ENCODE measurements at regions not wholly inside any gene's neighbourhood (a gene's known extent, or its start where the extent isn't known, plus 50 kb on each side); places are given as distances from the start of the nearest gene placed in this dataset.

DNA sequence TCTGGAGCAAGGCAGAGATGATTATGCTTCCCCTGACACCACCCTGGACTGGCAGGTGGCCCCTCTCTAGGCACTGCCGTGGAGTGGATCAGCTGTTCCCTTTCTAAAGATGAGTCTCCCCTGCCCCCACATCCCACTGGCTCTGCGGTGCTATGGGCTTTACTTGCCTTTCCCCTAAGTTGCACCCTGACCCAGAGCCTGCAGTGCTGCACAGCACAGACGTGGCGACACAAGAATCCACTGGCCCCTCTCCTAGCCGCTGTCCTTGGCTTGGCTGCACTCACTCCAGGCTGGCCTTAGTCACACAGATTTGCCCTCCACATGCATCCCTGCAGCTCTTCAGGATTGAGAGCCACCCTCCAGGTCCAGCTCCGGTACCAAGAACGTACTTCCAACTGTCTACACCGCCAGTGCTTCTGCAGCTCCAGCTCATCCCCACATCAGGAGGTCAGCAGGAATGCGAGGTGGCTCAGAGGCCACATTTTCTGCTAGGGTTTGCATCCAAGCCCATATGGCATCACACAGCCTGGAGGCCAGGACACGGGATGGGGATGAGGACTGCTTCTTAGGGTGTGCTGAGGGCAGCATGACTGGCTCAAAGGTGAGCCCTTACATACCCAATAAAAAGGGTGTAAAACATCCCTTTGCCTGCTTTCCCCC lies 82.4 kb upstream of the RASGRF1 start:
- TF ChIP-seq, protein P1, sequence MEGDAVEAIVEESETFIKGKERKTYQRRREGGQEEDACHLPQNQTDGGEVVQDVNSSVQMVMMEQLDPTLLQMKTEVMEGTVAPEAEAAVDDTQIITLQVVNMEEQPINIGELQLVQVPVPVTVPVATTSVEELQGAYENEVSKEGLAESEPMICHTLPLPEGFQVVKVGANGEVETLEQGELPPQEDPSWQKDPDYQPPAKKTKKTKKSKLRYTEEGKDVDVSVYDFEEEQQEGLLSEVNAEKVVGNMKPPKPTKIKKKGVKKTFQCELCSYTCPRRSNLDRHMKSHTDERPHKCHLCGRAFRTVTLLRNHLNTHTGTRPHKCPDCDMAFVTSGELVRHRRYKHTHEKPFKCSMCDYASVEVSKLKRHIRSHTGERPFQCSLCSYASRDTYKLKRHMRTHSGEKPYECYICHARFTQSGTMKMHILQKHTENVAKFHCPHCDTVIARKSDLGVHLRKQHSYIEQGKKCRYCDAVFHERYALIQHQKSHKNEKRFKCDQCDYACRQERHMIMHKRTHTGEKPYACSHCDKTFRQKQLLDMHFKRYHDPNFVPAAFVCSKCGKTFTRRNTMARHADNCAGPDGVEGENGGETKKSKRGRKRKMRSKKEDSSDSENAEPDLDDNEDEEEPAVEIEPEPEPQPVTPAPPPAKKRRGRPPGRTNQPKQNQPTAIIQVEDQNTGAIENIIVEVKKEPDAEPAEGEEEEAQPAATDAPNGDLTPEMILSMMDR (conservative IDR thresholded peaks at IDR 0.05): no peak
- TF ChIP-seq ZFX (IDR thresholded peaks at IDR 0.05): no peak
